PC-3 (cell line): ENCODE measurements at regions not wholly inside any gene's neighbourhood (a gene's known extent, or its start where the extent isn't known, plus 50 kb on each side); places are given as distances from the start of the nearest gene placed in this dataset.

ENCODE experiments used
- ATAC-seq: fragments of 200-7000 bp; cut with Tn5 transposase; 2 replicates; pipeline ENCODE4 v1.9.1; 2020; ENCODE audit warnings: mild to moderate bottlenecking, moderate library complexity
- BruUV-seq: library from RNA; stranded (reverse); fragments of 400-500 nt; replicated peaks from 2 replicates; lab custom pipeline; 2021; lab: Mats Ljungman, UMichigan
- CTCF ChIA-PET: fragments of 300-600 bp; sonication (Branson Sonifier 250); formaldehyde crosslinking; loops from one replicate; lab custom pipeline; 2022; ENCODE audit warnings: antibody characterized with exemption; lab: Charles Lee
- POLR2A ChIA-PET: fragments of 300-600 bp; sonication (Branson Sonifier 250); formaldehyde crosslinking; loops from one replicate; lab custom pipeline; 2022; ENCODE audit warnings: antibody characterized with exemption; ENCODE audit not compliant: unreplicated experiment; lab: Charles Lee
- DNase-seq: peaks from one replicate; pipeline ENCODE4 v3.0.0-alpha.2; 2015
- H2AFZ ChIP-seq: fragments of 300-600 bp; sonication (generic); 2 replicates; pipeline ENCODE4 v1.6.0; 2016; ENCODE audit warnings: antibody characterized with exemption, low read length
- H3F3A ChIP-seq: fragments of 300-600 bp; sonication (generic); one replicate; pipeline ENCODE4 v1.6.0; 2017; ENCODE audit warnings: antibody characterized with exemption, low read length, control low read depth, mild to moderate bottlenecking; ENCODE audit not compliant: unreplicated experiment
- H3K27ac ChIP-seq: fragments of 300-600 bp; sonication (generic); 2 replicates; pipeline ENCODE4 v1.5.1; 2016; ENCODE audit warnings: mild to moderate bottlenecking, low read length
- H3K27me3 ChIP-seq: fragments of 300-600 bp; sonication (generic); 2 replicates; pipeline ENCODE4 v1.6.1; 2016; ENCODE audit warnings: low read length, mixed read lengths
- H3K36me3 ChIP-seq: fragments of 300-600 bp; sonication (generic); 2 replicates; pipeline ENCODE4 v1.6.1; 2016; ENCODE audit warnings: low read depth, mixed run types, low read length, mixed read lengths
- H3K4me1 ChIP-seq: fragments of 300-600 bp; sonication (generic); 2 replicates; pipeline ENCODE4 v1.5.1; 2016; ENCODE audit warnings: low read length; ENCODE audit not compliant: insufficient read depth
- H3K4me2 ChIP-seq: fragments of 300-600 bp; sonication (generic); 2 replicates; pipeline ENCODE4 v1.6.0; 2016; ENCODE audit warnings: low read length
- H3K4me3 ChIP-seq: fragments of 300-600 bp; sonication (generic); 2 replicates; pipeline ENCODE4 v1.5.1; 2016; ENCODE audit warnings: mild to moderate bottlenecking, low read length, mixed read lengths
- H3K79me2 ChIP-seq: fragments of 300-600 bp; sonication (generic); 2 replicates; pipeline ENCODE4 v1.6.1; 2017; ENCODE audit warnings: low read length, mixed read lengths
- H3K9ac ChIP-seq: fragments of 300-600 bp; sonication (generic); 2 replicates; pipeline ENCODE4 v1.6.0; 2016; ENCODE audit warnings: mild to moderate bottlenecking, low read length
- H3K9me2 ChIP-seq: fragments of 300-600 bp; sonication (generic); replicated peaks from 2 replicates; pipeline ENCODE4 v1.6.1; 2016; ENCODE audit warnings: mixed run types, low read length, mixed read lengths
- H3K9me3 ChIP-seq: fragments of 300-600 bp; sonication (generic); 2 replicates; pipeline ENCODE4 v1.6.1; 2016; ENCODE audit warnings: low read length, mixed read lengths
- H4K20me1 ChIP-seq: fragments of 300-600 bp; sonication (generic); 2 replicates; pipeline ENCODE4 v1.6.1; 2016; ENCODE audit warnings: low read length, mixed read lengths
- EZH2 ChIP-seq: fragments of 300-600 bp; sonication (generic); IDR thresholded peaks from one replicate; pipeline ENCODE4 v1.6.1; 2017; ENCODE audit warnings: antibody characterized with exemption, mild to moderate bottlenecking, low read length; ENCODE audit not compliant: unreplicated experiment
- EZH2phosphoT487 ChIP-seq: fragments of 300-600 bp; sonication (generic); IDR thresholded peaks from 2 replicates; pipeline ENCODE4 v1.6.1; 2018; ENCODE audit warnings: mild to moderate bottlenecking, antibody characterized with exemption, low read length, borderline replicate concordance
- intact Hi-C: fragments of 100-400 bp; cut with micrococcal nuclease; formaldehyde crosslinking; loops from 2 replicates; pipeline ENCODE4 v1.9.0; 2023
- TF ChIP-seq, protein P1 (sequence below): fragments of 300-600 bp; sonication (generic); conservative IDR thresholded peaks from 2 replicates; pipeline ENCODE4 v1.5.1; 2017; ENCODE audit warnings: antibody characterized with exemption, low read depth, mild to moderate bottlenecking, low read length

DNA sequence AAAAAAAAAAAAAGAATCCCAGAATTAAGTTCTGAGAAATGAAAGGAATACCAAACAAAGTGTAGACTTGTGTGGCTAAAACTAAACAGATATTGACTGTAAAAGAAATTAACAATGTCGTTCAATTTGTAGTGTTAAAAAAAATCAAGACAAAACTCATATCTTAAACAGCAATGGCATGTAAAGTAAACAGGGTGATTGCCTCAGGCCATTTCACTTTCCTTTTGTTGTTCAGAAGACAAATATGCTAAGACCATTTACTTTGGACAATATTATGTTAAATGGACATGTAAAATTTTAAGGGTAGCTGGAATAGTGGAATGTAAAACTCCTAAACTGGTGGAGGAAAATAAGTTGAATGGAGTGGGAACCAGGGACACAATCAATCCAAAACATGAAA lies 139.1 kb downstream of the RTP4 start:
- ChIA-PET POLR2A (no interaction called here), CTCF (no interaction called here)
- Histone ChIP-seq H3K36me3 (no peaks in the 10 kb centered on the region), H4K20me1 (no peaks in the 10 kb centered on the region), H3K27ac (no peak overlapping the region), H3F3A (no peaks in the 10 kb centered on the region), H3K4me1 (no peaks in the 10 kb centered on the region), H3K4me3 (no peak overlapping the region), H3K79me2 (no peaks in the 10 kb centered on the region), H2AFZ (no peak overlapping the region), H3K27me3 (peaks cover 75% of the 10 kb centered on the region), H3K9me2 (0 out of 2 replicates have a peak, but pooled peaks cover 3% of the 10 kb centered on the region), H3K4me2 (no peak overlapping the region), H3K9me3 (no peaks in the 10 kb centered on the region), H3K9ac (no peak overlapping the region)
- ATAC-seq (no peak), DNase-seq (no peak)
- no peak for TF ChIP-seq EZH2phosphoT487
- TF ChIP-seq, protein P1, sequence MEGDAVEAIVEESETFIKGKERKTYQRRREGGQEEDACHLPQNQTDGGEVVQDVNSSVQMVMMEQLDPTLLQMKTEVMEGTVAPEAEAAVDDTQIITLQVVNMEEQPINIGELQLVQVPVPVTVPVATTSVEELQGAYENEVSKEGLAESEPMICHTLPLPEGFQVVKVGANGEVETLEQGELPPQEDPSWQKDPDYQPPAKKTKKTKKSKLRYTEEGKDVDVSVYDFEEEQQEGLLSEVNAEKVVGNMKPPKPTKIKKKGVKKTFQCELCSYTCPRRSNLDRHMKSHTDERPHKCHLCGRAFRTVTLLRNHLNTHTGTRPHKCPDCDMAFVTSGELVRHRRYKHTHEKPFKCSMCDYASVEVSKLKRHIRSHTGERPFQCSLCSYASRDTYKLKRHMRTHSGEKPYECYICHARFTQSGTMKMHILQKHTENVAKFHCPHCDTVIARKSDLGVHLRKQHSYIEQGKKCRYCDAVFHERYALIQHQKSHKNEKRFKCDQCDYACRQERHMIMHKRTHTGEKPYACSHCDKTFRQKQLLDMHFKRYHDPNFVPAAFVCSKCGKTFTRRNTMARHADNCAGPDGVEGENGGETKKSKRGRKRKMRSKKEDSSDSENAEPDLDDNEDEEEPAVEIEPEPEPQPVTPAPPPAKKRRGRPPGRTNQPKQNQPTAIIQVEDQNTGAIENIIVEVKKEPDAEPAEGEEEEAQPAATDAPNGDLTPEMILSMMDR, result no peak
- TF ChIP-seq EZH2, result no peak
- no TSS peak for BruUV-seq
- intact Hi-C loops, result no loop called here

DNA sequence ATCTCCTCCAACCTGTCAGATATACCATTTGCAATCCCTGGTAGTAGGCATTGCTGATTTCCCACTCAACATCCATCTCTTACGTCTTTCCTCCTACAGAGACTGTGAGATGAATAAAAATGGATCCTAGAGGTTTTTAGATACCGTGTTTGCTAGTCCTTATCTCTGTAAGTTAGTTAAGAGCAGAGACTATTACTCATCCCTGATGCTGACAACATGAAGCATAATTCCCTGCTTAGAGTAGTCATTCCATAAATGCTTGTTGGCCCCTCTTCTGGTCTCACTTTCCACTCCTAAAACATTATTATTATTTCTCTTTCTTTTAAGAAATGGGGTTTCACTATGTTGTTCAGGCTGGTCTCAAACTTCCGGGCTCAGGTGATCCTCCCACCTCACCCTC lies 136.2 kb downstream of the RTP4 start:
- CTCF ChIA-PET, result no interaction called here
- Histone ChIP-seq H3K4me3 (no peak overlapping the region), H3K36me3 (no peaks in the 10 kb centered on the region), H3K9me3 (no peaks in the 10 kb centered on the region), H3K4me1 (no peaks in the 10 kb centered on the region), H4K20me1 (no peaks in the 10 kb centered on the region), H3K27ac (no peak overlapping the region), H3K4me2 (no peak overlapping the region), H3F3A (no peaks in the 10 kb centered on the region), H2AFZ (no peak overlapping the region), H3K79me2 (no peaks in the 10 kb centered on the region), H3K27me3 (peaks cover 65% of the 10 kb centered on the region), H3K9ac (no peak overlapping the region), H3K9me2 (no peaks in the 10 kb centered on the region)
- DNase-seq (no peak), ATAC-seq (no peak)
- TF ChIP-seq EZH2phosphoT487, result no peak
- TF ChIP-seq EZH2, result no peak
- POLR2A ChIA-PET, result no interaction called here
- no TSS peak for BruUV-seq
- intact Hi-C loops, result no loop called here

DNA sequence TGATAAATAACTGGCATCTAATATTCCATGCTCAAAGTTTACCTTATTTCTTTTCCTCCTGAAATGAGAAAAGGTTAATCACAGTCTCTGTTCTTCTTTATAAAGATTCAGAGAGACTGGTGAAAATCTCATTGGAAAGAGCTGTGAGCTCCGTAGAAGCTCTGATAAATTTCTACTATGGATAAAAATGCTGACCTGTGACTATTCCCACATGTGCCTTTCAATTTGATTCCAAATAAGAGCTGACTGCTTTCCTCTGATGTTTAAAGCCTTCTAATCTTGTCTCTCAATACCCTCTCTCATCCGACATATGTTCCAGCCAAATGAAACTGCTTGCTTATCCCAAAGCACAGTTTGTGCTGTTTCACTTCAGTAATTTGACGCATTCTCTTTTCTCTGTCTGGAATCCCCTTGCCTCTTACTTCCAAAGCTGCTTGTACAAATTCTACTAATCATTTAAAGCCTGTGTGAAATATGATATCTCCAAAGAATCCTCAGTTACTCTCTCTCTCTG lies 130.1 kb downstream of the RTP4 start:
- H3K9me3 ChIP-seq, result no peaks in the 10 kb centered on the region
- H3K4me1 ChIP-seq, result no peaks in the 10 kb centered on the region
- CTCF ChIA-PET, result no interaction called here
- POLR2A ChIA-PET, result no interaction called here
- intact Hi-C loops, result no loop called here
- no peaks in the 10 kb centered on the region for H3F3A ChIP-seq
- ATAC-seq (no peak), DNase-seq (no peak)
- no peak overlapping the region for H3K9ac ChIP-seq
- no peak overlapping the region for H3K27ac ChIP-seq
- no peak overlapping the region for H2AFZ ChIP-seq
- H4K20me1 ChIP-seq, result no peaks in the 10 kb centered on the region
- no peak overlapping the region for H3K4me2 ChIP-seq
- H3K4me3 ChIP-seq, result no peak overlapping the region
- TF ChIP-seq EZH2, result no peak
- TF ChIP-seq, protein P1, result no peak
- BruUV-seq, result no TSS peak
- peaks cover 42% of the 10 kb centered on the region for H3K27me3 ChIP-seq
- no peaks in the 10 kb centered on the region for H3K9me2 ChIP-seq
- H3K79me2 ChIP-seq, result no peaks in the 10 kb centered on the region
- H3K36me3 ChIP-seq, result no peaks in the 10 kb centered on the region
